Liver (tissue), 7 donors: ENCODE measurements at regions not wholly inside any gene's neighbourhood (a gene's known extent, or its start where the extent isn't known, plus 50 kb on each side); places are given as distances from the start of the nearest gene placed in this dataset.
"Not testable (repeated sequence)": the region's sequence is repeated elsewhere in the genome, so short reads cannot be mapped to it uniquely, and the experiment has no call there.

ENCODE experiments used
- DNase-seq: peaks from one replicate; pipeline ENCODE4 v3.0.0-alpha.2; 2017; ENCODE audit warnings: low spot score
- H3K27ac ChIP-seq, 2 donors: one replicate each; pipeline ENCODE4 v1.7.0; 2013; ENCODE audit warnings: inconsistent platforms in 2 of 2, low read length in 2 of 2, control low read depth in 1 of 2, low read depth in 1 of 2, mild to moderate bottlenecking in 1 of 2
- H3K27me3 ChIP-seq, 4 donors: one replicate each; pipeline versions ENCODE4 v1.6.1 to v1.7.0; 2013; ENCODE audit warnings: low read length in 3 of 4, inconsistent platforms in 1 of 4, mild to moderate bottlenecking in 1 of 4, moderate library complexity in 1 of 4; ENCODE audit not compliant: control insufficient read depth in 4 of 4, insufficient read depth in 4 of 4
- H3K36me3 ChIP-seq, 4 donors: one replicate each; pipeline versions ENCODE4 v1.6.1 to v1.7.0; 2013; ENCODE audit warnings: low read length in 3 of 4, mild to moderate bottlenecking in 3 of 4, low read depth in 1 of 4, moderate library complexity in 1 of 4; ENCODE audit not compliant: control insufficient read depth in 4 of 4, insufficient read depth in 3 of 4
- H3K4me1 ChIP-seq, 4 donors: one replicate each; pipeline versions ENCODE4 v1.6.1 to v1.7.0; 2013; ENCODE audit warnings: low read length in 3 of 4, mild to moderate bottlenecking in 3 of 4, moderate library complexity in 1 of 4; ENCODE audit not compliant: control insufficient read depth in 4 of 4, insufficient read depth in 4 of 4
- H3K4me3 ChIP-seq, 3 donors: one replicate each; pipeline versions ENCODE4 v1.6.1 to v1.7.0; 2013; ENCODE audit warnings: low read length in 3 of 3, control low read depth in 1 of 3, low read depth in 1 of 3, mild to moderate bottlenecking in 1 of 3
- H3K9ac ChIP-seq, 2 donors: one replicate each; pipeline ENCODE4 v1.7.0; 2013; ENCODE audit warnings: low read length in 2 of 2, mild to moderate bottlenecking in 2 of 2, moderate library complexity in 2 of 2, control low read depth in 1 of 2, low read depth in 1 of 2
- H3K9me3 ChIP-seq, 4 donors: one replicate each; pipeline versions ENCODE4 v1.6.1 to v1.7.0; 2013; ENCODE audit warnings: low read length in 3 of 4; ENCODE audit not compliant: control insufficient read depth in 4 of 4
- FOXA1 ChIP-seq: IDR thresholded peaks from 2 replicates; pipeline ENCODE4 v1.6.1; 2016; ENCODE audit warnings: antibody characterized with exemption
- FOXA2 ChIP-seq: IDR thresholded peaks from 2 replicates; pipeline ENCODE4 v1.6.1; 2016; ENCODE audit warnings: antibody characterized with exemption
- GABPA ChIP-seq, 2 donors: IDR thresholded peaks in 1 of 2; conservative IDR thresholded peaks in 1 of 2; 2 replicates each; pipeline ENCODE4 v1.6.1; 2016; ENCODE audit warnings: antibody characterized with exemption in 2 of 2, mild to moderate bottlenecking in 1 of 2, moderate library complexity in 1 of 2
- HNF4A ChIP-seq, 2 donors: conservative IDR thresholded peaks; 2 replicates each; pipeline ENCODE4 v1.6.1; 2016; ENCODE audit warnings: antibody characterized with exemption in 2 of 2, mild to moderate bottlenecking in 2 of 2
- HNF4G ChIP-seq: IDR thresholded peaks from 2 replicates; pipeline ENCODE4 v1.6.1; 2016; ENCODE audit warnings: antibody characterized with exemption
- JUND ChIP-seq, 2 donors: IDR thresholded peaks; 2 replicates each; pipeline ENCODE4 v1.6.1; 2016; ENCODE audit warnings: antibody characterized with exemption in 2 of 2
- REST ChIP-seq: IDR thresholded peaks from 2 replicates; pipeline ENCODE4 v1.6.1; 2016; ENCODE audit warnings: antibody characterized with exemption, mild to moderate bottlenecking
- RXRA ChIP-seq, 2 donors: IDR thresholded peaks; 2 replicates each; pipeline ENCODE4 v1.6.1; 2017 to 2018; ENCODE audit warnings: antibody characterized with exemption in 2 of 2, mild to moderate bottlenecking in 1 of 2
- TAF1 ChIP-seq: conservative IDR thresholded peaks from 2 replicates; pipeline ENCODE4 v1.6.1; 2016; ENCODE audit warnings: antibody characterized with exemption, mild to moderate bottlenecking
- YY1 ChIP-seq: IDR thresholded peaks from 2 replicates; pipeline ENCODE4 v1.6.1; 2016; ENCODE audit warnings: antibody characterized with exemption, mild to moderate bottlenecking
- WGBS: extraction: QIAGEN DNeasy Blood & Tissue Kit; methylation state at CpG from one replicate; pipeline ENCODE4 v1.1.7; 2013; 5-methylcytosine and 5-hydroxymethylcytosine counted together
- TF ChIP-seq, protein P1 (sequence below): IDR thresholded peaks from 2 replicates; pipeline ENCODE4 v1.6.1; 2016; ENCODE audit warnings: antibody characterized with exemption
- TF ChIP-seq, protein P2 (sequence below): IDR thresholded peaks from 2 replicates; pipeline ENCODE4 v1.6.1; 2016; ENCODE audit warnings: antibody characterized with exemption
- donor health status: healthy.
- donor health status: healthy.
- donor health status: healthy.
- donor health status: healthy.

DNA sequence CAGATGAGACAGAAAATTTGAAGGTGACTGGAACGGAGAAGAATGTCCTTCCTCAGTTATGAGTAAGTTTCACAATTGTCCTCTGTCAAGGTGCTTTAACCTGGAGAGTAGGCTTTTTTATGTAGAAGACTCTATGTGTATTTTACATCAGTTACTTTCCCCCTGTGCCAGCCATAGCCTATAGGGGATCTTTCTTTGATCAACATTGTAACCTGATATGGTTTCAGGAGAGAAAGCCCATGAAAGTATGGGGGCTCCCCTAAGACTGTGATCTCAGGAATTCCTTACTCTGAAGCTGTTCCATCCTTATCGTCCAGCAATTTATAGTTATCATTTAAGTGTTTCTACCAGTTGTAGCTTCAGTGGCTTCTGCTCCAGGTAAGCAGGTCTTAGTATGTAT, 1076.3 kb upstream of the EPHA6 start (continued):
- TF ChIP-seq, protein P1, sequence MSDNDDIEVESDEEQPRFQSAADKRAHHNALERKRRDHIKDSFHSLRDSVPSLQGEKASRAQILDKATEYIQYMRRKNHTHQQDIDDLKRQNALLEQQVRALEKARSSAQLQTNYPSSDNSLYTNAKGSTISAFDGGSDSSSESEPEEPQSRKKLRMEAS, result no peak
- no peak for TF ChIP-seq FOXA2
- no peak for TF ChIP-seq TAF1

GRCh38 chr3:95744896-95745295, 1069.5 kb upstream of the EPHA6 start:
- H3K27ac ChIP-seq, H3K27me3 ChIP-seq, H3K4me3 ChIP-seq, H3K4me1 ChIP-seq, H3K9me3 ChIP-seq, H3K36me3 ChIP-seq, H3K9ac ChIP-seq, DNase-seq: not testable (repeated sequence)
- WGBS, result 95% methylated on average over 24 of the region's 27 CpGs

- Histone ChIP-seq H3K4me3 (no peak overlapping the region), H3K27me3 (no peaks in the 10 kb centered on the region), H3K4me1 (no peaks in the 10 kb centered on the region), H3K9ac (no peak overlapping the region), H3K36me3 (no peaks in the 10 kb centered on the region), H3K27ac (no peak overlapping the region), H3K9me3 (no peaks in the 10 kb centered on the region)
- no peak for DNase-seq
- no peak for TF ChIP-seq GABPA (IDR thresholded peaks at IDR 0.05 in 1 of 2, conservative IDR thresholded peaks at IDR 0.05 in 1 of 2)
- no peak for TF ChIP-seq HNF4A (conservative IDR thresholded peaks at IDR 0.05)
- 20% methylated on average over 3 of the region's 3 CpGs for WGBS
These were observed 1064.3 kb upstream of the EPHA6 start for GRCh38 chr3:95750097-95750496.

DNA sequence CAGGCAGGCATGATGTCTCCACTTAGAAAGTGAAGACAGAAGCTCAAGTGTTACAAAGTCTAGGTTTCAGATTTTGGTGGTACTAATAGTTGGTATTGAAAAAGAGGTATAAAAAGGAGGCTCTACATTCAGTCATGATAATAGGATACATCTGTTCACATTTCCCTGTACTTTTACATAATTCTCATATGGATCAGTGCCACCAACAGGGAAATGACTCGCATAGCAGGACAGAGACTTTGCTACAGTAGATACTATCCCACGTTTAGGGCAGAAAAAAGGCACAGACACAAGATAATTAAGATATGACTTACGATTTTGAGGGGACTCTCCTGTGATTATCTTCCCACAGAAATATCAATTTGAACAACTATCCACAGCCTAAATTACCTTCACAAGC, 1062.9 kb upstream of the EPHA6 start:
- DNase-seq, result no peak
- Histone ChIP-seq H3K9me3 (no peaks in the 10 kb centered on the region), H3K4me3 (no peak overlapping the region), H3K9ac (no peak overlapping the region), H3K36me3 (no peaks in the 10 kb centered on the region), H3K27me3 (no peaks in the 10 kb centered on the region), H3K27ac (no peak overlapping the region), H3K4me1 (no peaks in the 10 kb centered on the region)
- WGBS, result 48% methylated on average over 3 of the region's 3 CpGs
- TF ChIP-seq, protein P2, sequence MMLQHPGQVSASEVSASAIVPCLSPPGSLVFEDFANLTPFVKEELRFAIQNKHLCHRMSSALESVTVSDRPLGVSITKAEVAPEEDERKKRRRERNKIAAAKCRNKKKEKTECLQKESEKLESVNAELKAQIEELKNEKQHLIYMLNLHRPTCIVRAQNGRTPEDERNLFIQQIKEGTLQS, result no peak
- no peak for TF ChIP-seq GABPA (IDR thresholded peaks at IDR 0.05 in 1 of 2, conservative IDR thresholded peaks at IDR 0.05 in 1 of 2)

GRCh38 chr3:95752199-95752598, 1062.2 kb upstream of the EPHA6 start:
- no peak for DNase-seq
- Histone ChIP-seq H3K27ac (no peak overlapping the region), H3K9ac (no peak overlapping the region), H3K4me1 (no peaks in the 10 kb centered on the region), H3K9me3 (no peaks in the 10 kb centered on the region), H3K36me3 (no peaks in the 10 kb centered on the region), H3K27me3 (no peaks in the 10 kb centered on the region), H3K4me3 (no peak overlapping the region)
- WGBS, result 67% methylated on average over 2 of the region's 2 CpGs
- no peak for TF ChIP-seq YY1
- TF ChIP-seq HNF4G, result no peak
- TF ChIP-seq FOXA1, result no peak
- no peak for TF ChIP-seq REST
- TF ChIP-seq, protein P2, result no peak
- TF ChIP-seq RXRA (IDR thresholded peaks at IDR 0.05), result no peak
- no peak for TF ChIP-seq JUND (IDR thresholded peaks at IDR 0.05)
